ENCODE measurements at regions not wholly inside any gene's neighbourhood (a gene's known extent, or its start where the extent isn't known, plus 50 kb on each side); places are given as distances from the start of the nearest gene placed in this dataset.

- TF ChIP-seq CTCF (IDR thresholded peaks at IDR 0.05) (no peak), POLR2A (IDR thresholded peaks at IDR 0.05) (no peak)
These were observed 127.6 kb upstream of the JCAD start for GRCh38 chr10:30187010-30187409.

Data from uterus (tissue), 2 donors.